ENCODE measurements at regions not wholly inside any gene's neighbourhood (a gene's known extent, or its start where the extent isn't known, plus 50 kb on each side); places are given as distances from the start of the nearest gene placed in this dataset.

GRCh38 chr2:224156436-224156835, 117.3 kb upstream of the SERPINE2 start:
- TF ChIP-seq EZH2 (IDR thresholded peaks at IDR 0.05; ENCODE audit: borderline replicate concordance, insufficient read depth, low read length, poor library complexity, severe bottlenecking) (no peak), EP300 (conservative IDR thresholded peaks at IDR 0.05; ENCODE audit: poor library complexity, severe bottlenecking) (no peak), POLR2AphosphoS5 (IDR thresholded peaks at IDR 0.05) (no peak), RAD21 (conservative IDR thresholded peaks at IDR 0.05) (no peak), TAF1 (IDR thresholded peaks at IDR 0.05; ENCODE audit: low read depth) (no peak), SMC3 (conservative IDR thresholded peaks at IDR 0.05; ENCODE audit: poor library complexity) (no peak), REST (IDR thresholded peaks at IDR 0.05; ENCODE audit: borderline replicate concordance) (no peak), MXI1 (conservative IDR thresholded peaks at IDR 0.05; ENCODE audit: poor library complexity, severe bottlenecking) (no peak)
- TF ChIP-seq, protein P1, sequence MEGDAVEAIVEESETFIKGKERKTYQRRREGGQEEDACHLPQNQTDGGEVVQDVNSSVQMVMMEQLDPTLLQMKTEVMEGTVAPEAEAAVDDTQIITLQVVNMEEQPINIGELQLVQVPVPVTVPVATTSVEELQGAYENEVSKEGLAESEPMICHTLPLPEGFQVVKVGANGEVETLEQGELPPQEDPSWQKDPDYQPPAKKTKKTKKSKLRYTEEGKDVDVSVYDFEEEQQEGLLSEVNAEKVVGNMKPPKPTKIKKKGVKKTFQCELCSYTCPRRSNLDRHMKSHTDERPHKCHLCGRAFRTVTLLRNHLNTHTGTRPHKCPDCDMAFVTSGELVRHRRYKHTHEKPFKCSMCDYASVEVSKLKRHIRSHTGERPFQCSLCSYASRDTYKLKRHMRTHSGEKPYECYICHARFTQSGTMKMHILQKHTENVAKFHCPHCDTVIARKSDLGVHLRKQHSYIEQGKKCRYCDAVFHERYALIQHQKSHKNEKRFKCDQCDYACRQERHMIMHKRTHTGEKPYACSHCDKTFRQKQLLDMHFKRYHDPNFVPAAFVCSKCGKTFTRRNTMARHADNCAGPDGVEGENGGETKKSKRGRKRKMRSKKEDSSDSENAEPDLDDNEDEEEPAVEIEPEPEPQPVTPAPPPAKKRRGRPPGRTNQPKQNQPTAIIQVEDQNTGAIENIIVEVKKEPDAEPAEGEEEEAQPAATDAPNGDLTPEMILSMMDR (IDR thresholded peaks at IDR 0.05; ENCODE audit: poor library complexity, severe bottlenecking): no peak

Measured in neural cell (in vitro differentiated cells).